ENCODE measurements at regions not wholly inside any gene's neighbourhood (a gene's known extent, or its start where the extent isn't known, plus 50 kb on each side); places are given as distances from the start of the nearest gene placed in this dataset.

- TF ChIP-seq EZH2phosphoT487 (IDR thresholded peaks at IDR 0.05) (no peak), CTCF (IDR thresholded peaks at IDR 0.05) (no peak), EZH2 (IDR thresholded peaks at IDR 0.05) (no peak)
Measured at GRCh38 chr2:223219872-223220657, 168.1 kb downstream of the KCNE4 start.

Measured in neural progenitor cell (in vitro differentiated cells).